Ascending aorta (tissue), 2 donors: ENCODE measurements at regions not wholly inside any gene's neighbourhood (a gene's known extent, or its start where the extent isn't known, plus 50 kb on each side); places are given as distances from the start of the nearest gene placed in this dataset.

Experiments used
- DNase-seq, 2 donors: peaks; one replicate each; pipeline ENCODE4 v3.0.0-alpha.2; 2019; ENCODE audit warnings: low spot score in 2 of 2
- H3K27ac ChIP-seq, 2 donors: fragments of 200-600 bp; sonication (generic); one replicate each; pipeline ENCODE4 v1.5.1; 2016 to 2017; ENCODE audit warnings: mild to moderate bottlenecking in 1 of 2
- H3K27me3 ChIP-seq: fragments of 200-600 bp; sonication (generic); one replicate; pipeline ENCODE4 v1.5.1; 2017
- H3K36me3 ChIP-seq, 2 donors: fragments of 200-600 bp; sonication (generic); one replicate each; pipeline ENCODE4 v1.5.1; 2016
- H3K4me1 ChIP-seq, 2 donors: fragments of 200-600 bp; sonication (generic); one replicate each; pipeline ENCODE4 v1.5.1; 2016 to 2017; ENCODE audit warnings: mild to moderate bottlenecking in 1 of 2
- H3K4me3 ChIP-seq, 2 donors: fragments of 200-600 bp; sonication (generic); one replicate each; pipeline ENCODE4 v1.5.1; 2016 to 2017; ENCODE audit warnings: mild to moderate bottlenecking in 1 of 2
- H3K9me3 ChIP-seq, 2 donors: fragments of 200-600 bp; sonication (generic); one replicate each; pipeline ENCODE4 v1.5.1; 2016
- intact Hi-C: fragments of 100-400 bp; cut with DNase I; formaldehyde crosslinking; loops from one replicate; pipeline ENCODE4 v1.15.1; 2023
- TF ChIP-seq, protein P1 (sequence below), 3 experiments: fragments of 200-600 bp in 2 of 3; fragments of 450-650 bp in 1 of 3; sonication (generic) in 2 of 3; IDR thresholded peaks; one replicate each; pipeline ENCODE4 v1.5.1; 2016 to 2019; ENCODE audit warnings: antibody characterized with exemption in 3 of 3, mild to moderate bottlenecking in 1 of 3, moderate library complexity in 1 of 3

DNA sequence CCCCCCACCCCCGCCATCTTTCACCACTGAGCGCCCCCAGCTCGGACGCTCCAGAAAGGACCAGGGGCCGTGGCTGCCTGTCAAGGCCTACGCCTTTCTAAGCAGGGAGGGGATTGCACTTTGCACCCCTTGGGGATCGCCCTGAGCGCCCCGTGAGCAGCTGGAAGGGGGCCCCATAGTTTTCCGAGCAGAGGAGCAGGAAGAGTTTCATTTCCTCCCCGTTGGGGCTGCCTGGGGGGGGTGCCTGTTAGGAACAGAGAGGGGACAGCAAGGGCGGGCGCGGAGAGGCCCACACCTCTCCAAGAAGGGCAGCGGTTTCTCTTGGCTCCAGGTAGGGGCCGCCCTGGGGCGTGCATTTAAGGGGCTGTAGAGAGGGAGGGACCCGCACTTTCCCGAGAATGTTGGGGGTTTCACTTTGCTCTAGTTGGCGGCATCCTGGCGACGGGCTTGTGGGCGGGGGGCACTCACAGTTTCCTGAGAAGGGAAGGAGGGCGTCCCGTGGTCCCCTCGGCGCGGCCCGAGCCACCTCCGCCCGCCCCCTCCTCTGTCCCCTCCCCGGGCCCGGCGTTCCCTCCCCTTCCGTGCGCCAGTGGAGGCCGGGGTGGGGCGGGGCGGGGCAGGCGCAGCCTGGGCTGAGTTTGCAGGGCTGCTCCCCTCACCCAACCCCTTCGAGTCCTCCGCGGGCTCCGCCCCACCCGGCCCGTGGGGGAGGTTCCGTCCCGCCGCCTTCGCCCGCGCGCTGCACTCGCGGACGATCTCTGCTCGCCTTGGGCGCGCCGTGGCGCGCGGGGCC is 82.3 kb upstream of the CD99 start:
- H3K9me3 ChIP-seq, result no peaks in the 10 kb centered on the region
- H3K27me3 ChIP-seq, result no peaks in the 10 kb centered on the region
- peak; percentile 40 to 91 for DNase-seq
- no peaks in the 10 kb centered on the region for H3K36me3 ChIP-seq
- H3K4me3 ChIP-seq, result peak overlapping the region; percentile 77 to 94
- peak overlapping the region; percentile 67 to 70 for H3K27ac ChIP-seq
- peaks cover 0 to 8% of the 10 kb centered on the region in 2 donors for H3K4me1 ChIP-seq
- intact Hi-C loops, result loop anchor here (2.0 to 10.0 kb wide), 9 partner anchors 82 to 1216 kb away; partner anchors contain the start of genes AKAP17A, ARSD, ASMTL and CD99
- TF ChIP-seq, protein P1, sequence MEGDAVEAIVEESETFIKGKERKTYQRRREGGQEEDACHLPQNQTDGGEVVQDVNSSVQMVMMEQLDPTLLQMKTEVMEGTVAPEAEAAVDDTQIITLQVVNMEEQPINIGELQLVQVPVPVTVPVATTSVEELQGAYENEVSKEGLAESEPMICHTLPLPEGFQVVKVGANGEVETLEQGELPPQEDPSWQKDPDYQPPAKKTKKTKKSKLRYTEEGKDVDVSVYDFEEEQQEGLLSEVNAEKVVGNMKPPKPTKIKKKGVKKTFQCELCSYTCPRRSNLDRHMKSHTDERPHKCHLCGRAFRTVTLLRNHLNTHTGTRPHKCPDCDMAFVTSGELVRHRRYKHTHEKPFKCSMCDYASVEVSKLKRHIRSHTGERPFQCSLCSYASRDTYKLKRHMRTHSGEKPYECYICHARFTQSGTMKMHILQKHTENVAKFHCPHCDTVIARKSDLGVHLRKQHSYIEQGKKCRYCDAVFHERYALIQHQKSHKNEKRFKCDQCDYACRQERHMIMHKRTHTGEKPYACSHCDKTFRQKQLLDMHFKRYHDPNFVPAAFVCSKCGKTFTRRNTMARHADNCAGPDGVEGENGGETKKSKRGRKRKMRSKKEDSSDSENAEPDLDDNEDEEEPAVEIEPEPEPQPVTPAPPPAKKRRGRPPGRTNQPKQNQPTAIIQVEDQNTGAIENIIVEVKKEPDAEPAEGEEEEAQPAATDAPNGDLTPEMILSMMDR (IDR thresholded peaks at IDR 0.05), result no peak

DNA sequence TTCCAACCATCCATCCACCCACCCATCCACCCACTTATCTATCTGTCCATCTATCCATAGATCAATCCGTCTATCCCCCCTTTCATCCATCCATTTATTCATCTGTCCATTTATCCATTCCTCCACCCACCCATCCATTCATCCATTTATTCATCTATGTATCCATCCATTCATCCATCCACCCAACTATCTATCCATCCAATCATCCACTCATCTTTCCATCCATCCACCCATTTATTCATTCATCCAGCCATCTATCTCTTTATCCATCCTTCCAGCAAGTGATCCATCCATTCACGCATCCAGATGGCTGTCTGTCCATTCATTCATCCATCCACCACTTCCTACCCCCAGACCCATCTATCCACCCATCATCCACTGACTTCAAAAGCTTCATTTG is 84.0 kb upstream of the CD99 start:
- no peak for DNase-seq
- no peaks in the 10 kb centered on the region for H3K27me3 ChIP-seq
- no peak overlapping the region for H3K27ac ChIP-seq
- H3K4me1 ChIP-seq, result peaks cover 0 to 8% of the 10 kb centered on the region in 2 donors
- TF ChIP-seq, protein P1 (IDR thresholded peaks at IDR 0.05), result no peak
- no peak overlapping the region for H3K4me3 ChIP-seq
- H3K36me3 ChIP-seq, result peaks cover 0 to 6% of the 10 kb centered on the region in 2 donors
- intact Hi-C loops, result loop anchor here (5.0 to 10.0 kb wide), 5 partner anchors 105 to 1205 kb away; partner anchors contain the start of genes ASMTL, DHRSX and ZBED1
- no peaks in the 10 kb centered on the region for H3K9me3 ChIP-seq

DNA sequence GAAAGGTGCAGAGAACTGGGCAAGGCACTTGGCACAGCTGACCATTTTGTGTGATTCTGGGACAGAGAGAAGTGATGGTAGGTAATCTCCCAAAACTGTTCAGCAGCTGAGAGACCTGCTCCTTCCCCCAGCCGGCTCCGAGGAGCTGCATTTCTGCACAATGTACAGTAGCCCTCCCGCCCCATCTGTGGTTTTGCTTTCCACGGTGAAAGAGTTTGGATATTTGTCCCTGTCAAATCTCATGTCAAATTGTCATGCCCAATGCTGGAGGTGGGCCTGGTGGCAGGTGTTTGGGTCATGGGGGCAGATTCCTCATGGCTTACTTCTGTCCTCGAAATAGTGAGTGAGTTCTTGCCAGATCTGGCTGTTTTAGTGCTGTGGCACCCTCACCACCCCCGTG is 90.5 kb upstream of the CD99 start:
- H3K9me3 ChIP-seq, result no peaks in the 10 kb centered on the region
- intact Hi-C loops, result loop anchor here (10.0 kb wide), 2 partner anchors 214 to 276 kb away; no protein-coding TSS in a partner anchor
- TF ChIP-seq, protein P1 (IDR thresholded peaks at IDR 0.05), result no peak

DNA sequence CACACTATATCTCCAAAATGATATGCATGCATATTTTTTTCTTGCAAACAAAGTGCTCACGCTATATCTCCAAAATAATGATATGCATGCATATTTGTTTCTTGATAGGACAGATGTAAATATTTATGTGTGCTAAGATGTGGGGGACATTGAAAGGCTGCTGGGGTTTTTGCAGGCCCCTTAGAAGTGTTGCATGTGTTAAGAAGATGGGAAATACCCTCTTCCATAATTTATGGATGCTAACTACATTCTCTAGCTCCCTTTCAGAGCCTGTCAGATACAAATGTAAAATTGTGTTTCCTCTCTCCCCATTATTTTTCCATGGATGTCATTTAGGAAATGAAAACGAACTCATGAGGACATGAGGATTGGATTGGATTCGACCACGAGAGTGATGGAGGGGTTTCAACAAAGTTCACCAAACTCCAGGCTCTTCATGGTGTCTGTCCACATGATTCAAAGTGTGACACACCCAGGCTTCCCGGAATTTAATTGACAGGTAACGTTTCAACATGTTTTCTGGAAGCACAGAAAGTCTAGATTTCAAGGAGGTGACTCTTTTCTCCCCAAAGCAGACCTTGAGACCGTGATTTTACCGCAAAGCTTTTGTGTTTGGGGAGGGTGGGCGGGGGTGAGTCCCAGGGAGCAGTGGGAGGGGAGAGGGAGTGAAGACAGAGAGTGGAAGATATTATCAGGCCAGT is 94.4 kb upstream of the CD99 start:
- intact Hi-C loops, result no loop called here
- no peak for DNase-seq
- Histone ChIP-seq H3K4me1 (no peaks in the 10 kb centered on the region), H3K36me3 (peaks cover 0 to 8% of the 10 kb centered on the region in 2 donors), H3K27ac (no peak overlapping the region), H3K9me3 (no peaks in the 10 kb centered on the region), H3K27me3 (no peaks in the 10 kb centered on the region), H3K4me3 (no peak overlapping the region)
- TF ChIP-seq, protein P1 (IDR thresholded peaks at IDR 0.05), result no peak

More for the DNA sequence above, 90.5 kb upstream of the CD99 start:
- no peak for DNase-seq
- no peak overlapping the region for H3K4me3 ChIP-seq
- no peaks in the 10 kb centered on the region for H3K27me3 ChIP-seq
- no peak overlapping the region for H3K27ac ChIP-seq
- no peaks in the 10 kb centered on the region for H3K4me1 ChIP-seq
- peaks cover 0 to 16% of the 10 kb centered on the region in 2 donors for H3K36me3 ChIP-seq

GRCh38 chrX:2596045-2596444 is 95.0 kb upstream of the CD99 start:
- intact Hi-C loops, result no loop called here

More at GRCh38 chrX:2596045-2596444, 95.0 kb upstream of the CD99 start:
- H3K4me1 ChIP-seq, result no peaks in the 10 kb centered on the region
- no peaks in the 10 kb centered on the region for H3K9me3 ChIP-seq
- no peak overlapping the region for H3K4me3 ChIP-seq
- H3K27ac ChIP-seq, result no peak overlapping the region
- H3K27me3 ChIP-seq, result no peaks in the 10 kb centered on the region
- H3K36me3 ChIP-seq, result peaks cover 0 to 5% of the 10 kb centered on the region in 2 donors
- TF ChIP-seq, protein P1 (IDR thresholded peaks at IDR 0.05), result no peak
- DNase-seq, result no peak
